ENCODE measurements at regions not wholly inside any gene's neighbourhood (a gene's known extent, or its start where the extent isn't known, plus 50 kb on each side); places are given as distances from the start of the nearest gene placed in this dataset.
"Not testable (repeated sequence)": the region's sequence is repeated elsewhere in the genome, so short reads cannot be mapped to it uniquely, and the experiment has no call there.

DNA sequence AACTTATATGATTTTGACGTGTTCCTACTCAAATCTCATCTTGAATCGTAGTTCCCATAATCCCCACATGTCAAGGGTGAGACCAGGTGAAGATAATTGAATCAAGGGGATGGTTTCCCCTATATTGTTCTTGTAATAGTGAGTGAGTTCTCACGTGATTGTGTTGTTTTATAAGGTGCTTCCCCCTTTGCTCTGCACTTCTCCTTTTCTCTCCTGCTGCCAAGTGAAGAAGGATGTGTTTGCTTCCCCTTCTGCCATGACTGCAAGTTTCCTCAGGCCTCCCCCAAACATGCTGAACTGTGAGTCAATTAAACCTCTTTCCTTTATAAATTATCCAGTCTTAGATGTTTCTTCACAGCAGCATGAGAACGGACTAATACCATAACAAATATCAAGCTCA lies 83.2 kb downstream of the MANEA start:
- no peak for ATAC-seq

- ATAC-seq, result no peak
These were observed 92.7 kb downstream of the MANEA start for GRCh38 chr6:95670011-95670463.

- ATAC-seq, result no peak
These were observed 98.8 kb downstream of the MANEA start for GRCh38 chr6:95676011-95676628.

- no peak for ATAC-seq
These were observed 102.6 kb downstream of the MANEA start for GRCh38 chr6:95679981-95680380.

GRCh38 chr6:95681736-95682135 lies 104.4 kb downstream of the MANEA start:
- ATAC-seq, result no peak

DNA sequence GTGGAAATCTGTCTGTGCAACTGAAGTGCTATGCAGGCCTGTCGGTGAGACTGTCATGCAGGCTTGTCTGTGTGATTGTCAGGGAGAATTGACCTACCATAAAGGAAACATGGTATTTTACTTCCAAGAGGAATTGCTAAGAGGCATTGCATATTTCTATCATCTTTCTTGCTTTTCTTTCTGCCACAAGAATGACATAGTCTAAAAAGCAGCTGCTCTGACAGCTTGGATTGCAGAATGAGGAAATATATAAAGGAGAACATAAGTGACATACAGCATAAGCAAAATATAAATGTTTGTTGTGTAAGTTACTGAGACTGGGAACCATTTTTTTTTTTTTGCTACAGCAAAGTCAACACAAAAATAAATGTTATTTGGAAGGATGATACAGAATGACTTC lies 105.1 kb downstream of the MANEA start:
- ATAC-seq, result no peak

DNA sequence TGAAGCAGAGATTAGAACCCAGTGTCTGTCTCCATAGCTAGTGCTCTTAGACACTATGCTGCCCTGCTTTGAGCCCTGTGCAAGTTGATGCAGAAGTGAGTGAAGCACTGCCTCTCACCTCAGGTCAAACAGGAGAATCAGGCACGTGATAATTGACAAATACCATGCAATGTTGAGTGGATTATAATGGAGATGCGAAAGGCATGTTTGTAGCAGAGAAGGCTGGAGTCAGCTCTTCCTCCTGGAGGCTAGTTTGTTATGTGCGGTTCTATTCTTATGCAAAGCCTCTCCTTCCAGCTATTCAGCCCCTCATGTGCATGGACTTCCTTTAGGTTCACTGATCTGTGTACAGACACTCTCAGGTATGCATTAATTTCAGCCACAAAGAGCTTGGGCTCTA lies 108.5 kb downstream of the MANEA start:
- ATAC-seq, result no peak

- ATAC-seq, result no peak
These were observed 108.9 kb downstream of the MANEA start for GRCh38 chr6:95686272-95686671.

DNA sequence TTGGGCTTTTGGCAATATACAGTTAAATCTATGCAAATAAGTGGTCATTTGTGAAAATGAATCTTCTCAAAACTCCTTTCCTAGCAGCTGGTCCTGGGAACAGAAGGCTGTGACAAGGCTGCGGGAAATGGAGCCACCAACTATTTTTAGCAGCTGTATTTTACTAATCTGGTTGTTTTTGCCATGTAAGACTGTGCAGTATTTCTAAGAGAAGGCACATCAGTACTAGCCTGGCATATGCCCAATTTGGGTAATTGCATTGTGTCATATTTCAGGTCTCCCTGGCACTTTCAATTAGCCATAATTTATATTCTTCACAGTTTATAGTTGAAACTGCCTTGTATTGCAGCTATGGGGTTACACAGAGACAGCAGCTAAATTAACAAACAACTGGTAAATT lies 109.6 kb downstream of the MANEA start:
- no peak for ATAC-seq

DNA sequence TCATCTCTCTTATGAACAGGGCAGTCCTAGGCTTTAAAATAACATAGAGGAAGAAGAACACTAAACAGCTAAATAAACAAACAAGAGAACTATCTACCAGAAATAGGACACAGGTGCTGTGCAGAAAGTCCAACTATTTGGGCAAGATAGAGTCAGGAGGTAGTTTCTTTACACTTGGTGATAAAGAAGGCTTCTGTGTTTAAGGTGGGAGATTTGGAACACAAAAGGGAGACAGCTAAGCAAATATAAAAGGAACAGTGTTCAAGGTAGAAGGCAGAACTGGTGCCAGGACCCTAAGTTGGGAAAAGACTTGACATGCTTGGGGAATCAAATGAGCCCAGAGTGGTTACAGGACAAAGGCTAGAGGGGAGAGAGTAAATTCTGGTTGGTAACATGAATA lies 110.5 kb downstream of the MANEA start:
- no peak for ATAC-seq

- ATAC-seq, result peak; percentile 51 to 65
These were observed 113.0 kb downstream of the MANEA start for GRCh38 chr6:95690328-95690727.

- ATAC-seq, result no peak
These were observed 115.8 kb downstream of the MANEA start for GRCh38 chr6:95693108-95693507.

GRCh38 chr6:95698271-95698670 lies 120.9 kb downstream of the MANEA start:
- ATAC-seq, result no peak

DNA sequence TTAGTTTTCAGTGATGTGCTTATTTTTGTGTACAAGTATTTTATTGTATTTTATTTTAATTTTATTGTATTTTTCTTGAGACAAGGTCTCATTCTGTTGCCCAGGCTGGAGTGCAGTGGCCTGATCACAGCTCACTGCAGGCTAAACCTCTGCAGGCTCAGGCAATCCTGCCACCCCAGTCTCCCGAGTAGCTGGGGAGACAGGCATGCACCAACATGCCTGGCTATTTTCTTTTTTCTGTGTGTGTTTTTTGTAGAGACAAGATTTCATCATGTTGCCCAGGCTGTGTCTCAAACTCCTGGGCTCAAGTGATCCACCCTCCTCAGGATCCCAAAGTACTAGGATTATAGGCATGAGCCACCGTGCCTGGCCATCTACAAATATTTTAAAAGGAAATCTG lies 146.3 kb downstream of the MANEA start:
- no peak for ATAC-seq

DNA sequence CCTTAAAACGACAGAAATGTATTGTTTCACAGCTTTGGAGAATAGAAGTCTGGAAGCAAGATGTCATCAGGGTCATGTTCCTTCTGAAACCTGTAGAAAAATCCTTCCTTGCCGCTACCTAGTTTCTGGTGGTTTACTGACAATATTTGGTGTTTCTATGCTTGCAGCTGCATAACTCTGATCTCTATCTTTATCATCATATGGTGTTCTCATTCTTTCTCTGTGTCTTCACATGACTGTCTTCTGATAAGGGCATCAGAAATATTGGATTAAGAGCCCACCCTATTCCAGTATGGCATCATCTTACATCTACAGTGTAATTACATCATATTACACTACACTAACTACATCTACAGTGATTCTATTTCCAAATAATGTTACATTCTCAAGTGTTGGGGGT lies 148.0 kb downstream of the MANEA start:
- ATAC-seq, result no peak

- no peak for ATAC-seq
These were observed 162.8 kb downstream of the MANEA start for GRCh38 chr6:95740157-95740556.

- no peak for ATAC-seq
These were observed 163.7 kb downstream of the MANEA start for GRCh38 chr6:95741045-95741444.

GRCh38 chr6:95742767-95743289 lies 165.5 kb downstream of the MANEA start:
- no peak for ATAC-seq

DNA sequence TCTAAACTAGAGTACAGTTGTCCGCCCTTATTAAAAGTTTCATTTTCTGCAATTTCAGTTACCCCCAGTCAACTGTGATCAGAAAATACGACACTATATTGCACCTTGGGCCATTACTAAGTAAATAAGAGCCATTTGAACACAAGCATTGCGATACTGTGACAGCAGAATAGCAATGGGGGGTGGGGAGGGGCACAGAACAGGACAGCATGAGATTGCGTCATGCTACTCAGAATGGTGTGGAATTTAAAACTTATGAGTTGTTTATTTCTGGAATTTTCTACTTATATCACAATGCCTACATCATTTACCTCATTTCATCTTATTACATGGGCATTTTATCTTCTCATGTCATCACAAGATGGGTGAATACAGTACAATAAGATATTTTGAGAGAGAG lies 166.3 kb downstream of the MANEA start:
- no peak for ATAC-seq

DNA sequence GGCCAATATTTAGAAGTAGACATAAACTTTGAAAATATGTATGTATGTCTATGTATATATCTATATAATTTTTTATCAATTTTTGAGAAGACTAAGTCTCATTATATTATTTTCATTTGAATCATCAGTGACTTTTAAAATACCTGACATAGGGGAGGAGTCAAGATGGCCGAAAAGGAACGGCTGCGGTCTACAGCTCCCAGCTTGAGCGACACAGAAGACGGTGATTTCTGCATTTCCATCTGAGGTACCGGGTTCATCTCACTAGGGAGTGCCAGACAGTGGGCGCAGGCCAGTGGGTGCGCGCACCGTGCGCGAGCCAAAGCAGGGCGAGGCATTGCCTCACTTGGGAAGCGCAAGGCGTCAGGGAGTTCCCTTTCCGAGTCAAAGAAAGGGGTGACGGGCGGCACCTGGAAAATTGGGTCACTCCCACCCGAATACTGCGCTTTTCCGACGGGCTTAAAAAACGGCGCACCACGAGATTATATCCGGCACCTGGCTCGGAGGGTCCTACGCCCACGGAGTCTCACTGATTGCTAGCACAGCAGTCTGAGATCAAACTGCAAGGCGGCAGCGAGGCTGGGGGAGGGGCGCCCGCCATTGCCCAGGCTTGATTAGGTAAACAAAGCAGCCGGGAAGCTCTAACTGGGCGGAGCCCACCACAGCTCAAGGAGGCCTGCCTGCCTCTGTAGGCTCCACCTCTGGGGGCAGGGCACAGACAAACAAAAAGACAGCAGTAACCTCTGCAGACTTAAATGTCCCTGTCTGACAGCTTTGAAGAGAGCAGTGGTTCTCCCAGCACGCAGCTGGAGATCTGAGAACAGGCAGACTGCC lies 181.1 kb downstream of the MANEA start:
- ATAC-seq, result not testable (repeated sequence)

DNA sequence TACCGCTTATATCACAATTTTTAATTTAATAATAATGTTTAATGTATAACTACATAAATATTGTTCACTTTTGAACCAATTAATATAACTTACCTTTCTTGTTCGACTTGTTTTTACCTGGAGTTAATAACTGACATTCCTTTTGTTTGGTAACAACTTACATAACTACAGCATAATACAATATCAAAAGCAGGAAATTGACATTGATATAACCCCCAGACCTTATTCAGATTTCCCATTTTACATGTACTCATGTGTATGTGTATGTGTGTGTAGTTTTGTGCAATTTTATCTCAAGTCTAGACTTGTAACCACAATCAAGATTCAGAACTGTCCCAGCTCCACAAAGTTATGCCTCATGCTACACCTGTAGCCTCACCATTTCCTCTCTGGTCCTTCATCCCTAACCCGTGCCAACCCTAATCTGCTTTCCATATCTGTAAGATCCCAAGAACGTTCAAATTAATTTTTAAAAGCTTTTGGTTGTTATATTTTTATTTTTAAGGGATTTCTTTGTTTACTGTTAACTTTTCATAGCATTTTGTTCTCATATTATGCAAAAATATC lies 190.6 kb downstream of the MANEA start:
- no peak for ATAC-seq

DNA sequence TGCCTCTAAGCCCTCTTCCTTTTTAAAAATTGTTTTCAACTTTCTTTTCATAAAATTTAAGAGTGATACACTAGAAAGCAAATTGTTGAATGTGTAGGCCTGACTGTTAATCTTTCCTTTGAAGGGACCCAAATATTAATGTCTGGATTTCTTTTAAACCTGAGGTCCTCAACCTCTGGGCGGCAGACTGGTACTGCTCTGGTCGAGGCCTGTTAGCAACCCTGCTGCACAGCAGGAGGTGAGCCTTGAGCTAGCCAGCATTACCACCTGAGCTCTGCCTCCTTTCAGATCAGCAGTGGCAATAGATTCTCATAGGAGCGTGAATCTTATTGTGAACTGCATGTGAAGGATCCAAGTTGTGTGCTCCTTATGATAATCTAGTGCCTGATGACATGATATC lies 191.2 kb downstream of the MANEA start:
- peak in 1 of 2 donors; percentile 21 for ATAC-seq

DNA sequence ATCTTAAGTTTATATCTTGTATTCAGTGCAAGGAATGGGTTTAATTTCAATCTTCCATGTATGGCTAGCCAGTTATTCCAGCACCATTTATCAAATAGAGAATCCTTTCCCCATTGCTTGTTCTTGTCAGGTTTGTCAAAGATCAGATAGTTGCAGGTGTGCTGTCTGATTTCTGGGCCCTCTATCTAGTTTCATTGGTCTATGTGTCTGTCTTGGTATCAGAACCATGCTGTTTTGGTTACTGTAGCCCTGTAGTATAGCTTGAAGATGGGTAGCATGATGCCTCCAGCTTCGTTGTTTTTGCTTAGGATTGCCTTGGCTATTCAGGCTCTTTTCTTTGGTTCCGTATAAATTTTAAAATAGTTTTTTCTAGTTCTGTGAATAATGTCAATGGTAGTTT lies 200.0 kb downstream of the MANEA start:
- ATAC-seq, result no peak

DNA sequence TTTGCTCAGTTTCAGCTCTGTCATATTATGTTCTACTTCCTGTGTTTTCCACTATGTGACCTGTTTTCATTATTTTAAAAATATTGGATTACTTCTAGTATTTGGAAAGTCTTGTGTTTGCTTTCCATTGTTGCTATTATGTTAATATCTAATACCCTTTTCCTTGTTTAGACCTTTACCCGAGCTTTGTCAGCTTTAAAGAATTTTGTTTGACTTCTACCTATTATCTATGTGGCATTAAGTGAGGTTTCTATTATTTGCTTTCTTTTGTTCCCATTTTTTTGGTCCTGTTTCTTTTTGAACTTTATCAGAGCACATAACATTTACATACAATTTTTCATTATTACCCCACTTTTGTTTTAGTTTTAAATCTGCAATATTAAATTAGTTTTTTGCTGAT lies 202.7 kb downstream of the MANEA start:
- no peak for ATAC-seq
